ENCODE measurements at regions not wholly inside any gene's neighbourhood (a gene's known extent, or its start where the extent isn't known, plus 50 kb on each side); places are given as distances from the start of the nearest gene placed in this dataset.

DNA sequence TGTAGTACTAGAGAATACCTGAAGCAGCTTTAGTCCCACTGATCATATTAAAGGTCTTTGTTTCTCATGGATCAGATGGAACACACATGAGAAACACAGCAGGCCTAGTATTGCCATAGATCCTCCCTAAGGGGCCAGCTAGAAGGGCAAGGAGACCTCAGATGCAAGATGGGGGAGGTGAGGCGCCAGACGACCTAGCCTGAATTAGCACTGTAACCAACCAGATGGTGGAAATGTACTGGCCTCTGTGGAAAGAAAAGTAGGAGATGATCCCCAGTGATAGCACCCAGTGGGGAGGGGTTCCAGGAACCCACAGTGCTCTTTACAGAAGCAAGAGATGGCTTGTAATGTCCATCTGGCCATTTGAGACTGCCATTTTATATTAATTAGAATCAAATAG, 138.2 kb upstream of the ZNF385D start:
- Histone ChIP-seq H4K20me1 (ENCODE audit: insufficient read depth) (no peaks in the 10 kb centered on the region), H3K4me1 (ENCODE audit: control insufficient read depth in 1 of 2, insufficient read depth in 2 of 2, low read length in 2 of 2) (no peaks in the 10 kb centered on the region), H3K36me3 (ENCODE audit: control insufficient read depth in 1 of 2, insufficient read depth in 2 of 2, low read length in 2 of 2) (no peaks in the 10 kb centered on the region), H3K27me3 (ENCODE audit: insufficient read depth, low read length) (no peaks in the 10 kb centered on the region), H3K79me2 (ENCODE audit: insufficient read depth, low read length) (no peaks in the 10 kb centered on the region), H3K4me3 (replicated peaks in 1 of 2; ENCODE audit: low read depth in 1 of 2, low read length in 2 of 2) (no peak overlapping the region), H3K4me2 (ENCODE audit: low read length) (no peak overlapping the region), H3K27ac (ENCODE audit: low read depth, low read length) (no peak overlapping the region), H3K9me3 (ENCODE audit: control insufficient read depth in 1 of 2, insufficient read depth in 1 of 2, low read depth in 1 of 2, low read length in 2 of 2) (peaks cover 5 to 26% of the 10 kb centered on the region in 2 experiments; a peak in 2 of 4 replicates), H3K9ac (ENCODE audit: low read length) (no peak overlapping the region), H2AFZ (ENCODE audit: low read depth, low read length, poor library complexity, severe bottlenecking) (no peak overlapping the region), H3K9me2 (ENCODE audit: insufficient read depth) (no peaks in the 10 kb centered on the region)
- no TSS peak for BruUV-seq (replicated peaks)
- no peak for ATAC-seq
- intact Hi-C loops (cut with micrococcal nuclease) = no loop called here
- TF ChIP-seq SIN3A (IDR thresholded peaks at IDR 0.05; ENCODE audit: low read depth) (no peak), TCF7L2 (IDR thresholded peaks at IDR 0.05; ENCODE audit: borderline replicate concordance, extremely low read depth, insufficient read depth, insufficient read length) (no peak), ELF1 (IDR thresholded peaks at IDR 0.05; ENCODE audit: borderline replicate concordance, low read depth) (no peak), SP1 (IDR thresholded peaks at IDR 0.05; ENCODE audit: low read depth) (no peak), ZFX (IDR thresholded peaks at IDR 0.05) (no peak), SRF (IDR thresholded peaks at IDR 0.05; ENCODE audit: low read depth) (no peak), EZH2 (IDR thresholded peaks at IDR 0.05) (no peak), EZH2phosphoT487 (IDR thresholded peaks at IDR 0.05; ENCODE audit: borderline replicate concordance) (no peak), POLR2A (IDR thresholded peaks at IDR 0.05; ENCODE audit: borderline replicate concordance, extremely low read depth, insufficient read depth, insufficient read length) (no peak), FOSL1 (IDR thresholded peaks at IDR 0.05; ENCODE audit: low read depth) (no peak), POLR2AphosphoS5 (IDR thresholded peaks at IDR 0.05; ENCODE audit: low read depth, low read length) (no peak), RAD21 (IDR thresholded peaks at IDR 0.05; ENCODE audit: low read depth) (no peak), JUND (IDR thresholded peaks at IDR 0.05) (no peak)
- TF ChIP-seq, protein P1, sequence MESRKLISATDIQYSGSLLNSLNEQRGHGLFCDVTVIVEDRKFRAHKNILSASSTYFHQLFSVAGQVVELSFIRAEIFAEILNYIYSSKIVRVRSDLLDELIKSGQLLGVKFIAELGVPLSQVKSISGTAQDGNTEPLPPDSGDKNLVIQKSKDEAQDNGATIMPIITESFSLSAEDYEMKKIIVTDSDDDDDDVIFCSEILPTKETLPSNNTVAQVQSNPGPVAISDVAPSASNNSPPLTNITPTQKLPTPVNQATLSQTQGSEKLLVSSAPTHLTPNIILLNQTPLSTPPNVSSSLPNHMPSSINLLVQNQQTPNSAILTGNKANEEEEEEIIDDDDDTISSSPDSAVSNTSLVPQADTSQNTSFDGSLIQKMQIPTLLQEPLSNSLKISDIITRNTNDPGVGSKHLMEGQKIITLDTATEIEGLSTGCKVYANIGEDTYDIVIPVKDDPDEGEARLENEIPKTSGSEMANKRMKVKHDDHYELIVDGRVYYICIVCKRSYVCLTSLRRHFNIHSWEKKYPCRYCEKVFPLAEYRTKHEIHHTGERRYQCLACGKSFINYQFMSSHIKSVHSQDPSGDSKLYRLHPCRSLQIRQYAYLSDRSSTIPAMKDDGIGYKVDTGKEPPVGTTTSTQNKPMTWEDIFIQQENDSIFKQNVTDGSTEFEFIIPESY (IDR thresholded peaks at IDR 0.05; ENCODE audit: extremely low read depth, insufficient replicate concordance, low read length) = no peak
- TF ChIP-seq, protein P2, sequence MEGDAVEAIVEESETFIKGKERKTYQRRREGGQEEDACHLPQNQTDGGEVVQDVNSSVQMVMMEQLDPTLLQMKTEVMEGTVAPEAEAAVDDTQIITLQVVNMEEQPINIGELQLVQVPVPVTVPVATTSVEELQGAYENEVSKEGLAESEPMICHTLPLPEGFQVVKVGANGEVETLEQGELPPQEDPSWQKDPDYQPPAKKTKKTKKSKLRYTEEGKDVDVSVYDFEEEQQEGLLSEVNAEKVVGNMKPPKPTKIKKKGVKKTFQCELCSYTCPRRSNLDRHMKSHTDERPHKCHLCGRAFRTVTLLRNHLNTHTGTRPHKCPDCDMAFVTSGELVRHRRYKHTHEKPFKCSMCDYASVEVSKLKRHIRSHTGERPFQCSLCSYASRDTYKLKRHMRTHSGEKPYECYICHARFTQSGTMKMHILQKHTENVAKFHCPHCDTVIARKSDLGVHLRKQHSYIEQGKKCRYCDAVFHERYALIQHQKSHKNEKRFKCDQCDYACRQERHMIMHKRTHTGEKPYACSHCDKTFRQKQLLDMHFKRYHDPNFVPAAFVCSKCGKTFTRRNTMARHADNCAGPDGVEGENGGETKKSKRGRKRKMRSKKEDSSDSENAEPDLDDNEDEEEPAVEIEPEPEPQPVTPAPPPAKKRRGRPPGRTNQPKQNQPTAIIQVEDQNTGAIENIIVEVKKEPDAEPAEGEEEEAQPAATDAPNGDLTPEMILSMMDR (IDR thresholded peaks at IDR 0.05 in 2 of 3, conservative IDR thresholded peaks at IDR 0.05 in 1 of 3; ENCODE audit: borderline replicate concordance in 1 of 3, insufficient read depth in 1 of 3, low read depth in 2 of 3, low read length in 2 of 3) = no peak
- ChIA-PET POLR2A (no interaction called here), RAD21 (ENCODE audit: low non-redundant PET in 1 of 2, low total read pairs in 2 of 2, uncharacterized antibody in 2 of 2, unreplicated experiment in 2 of 2) (no interaction called here), CTCF (no interaction called here)
- no peak for DNase-seq (ENCODE audit: low read depth, low spot score)
